Common myeloid progenitor, CD34-positive (primary cell): ENCODE measurements at regions not wholly inside any gene's neighbourhood (a gene's known extent, or its start where the extent isn't known, plus 50 kb on each side); places are given as distances from the start of the nearest gene placed in this dataset.
"Not testable (repeated sequence)": the region's sequence is repeated elsewhere in the genome, so short reads cannot be mapped to it uniquely, and the experiment has no call there.

Experiments
- CTCF ChIA-PET: fragments of 350-600 bp; sonication (Branson Sonifier 250); formaldehyde crosslinking; loops from one replicate; lab custom pipeline; 2021; ENCODE audit warnings: antibody characterized with exemption; lab: Charles Lee
- POLR2A ChIA-PET: fragments of 350-600 bp; sonication (Branson Sonifier 250); formaldehyde crosslinking; loops from one replicate; lab custom pipeline; 2021; ENCODE audit warnings: antibody characterized with exemption; lab: Charles Lee
- DNase-seq, 3 donors: peaks; one replicate each; pipeline versions ENCODE4 v3.0.0 to v3.0.0-alpha.2; 2013
- H3K27ac ChIP-seq, 2 experiments: 1 replicate in 1 of 2; 2 replicates in 1 of 2; pipeline ENCODE4 v1.7.0; 2013; ENCODE audit warnings: inconsistent platforms in 2 of 2, low read length in 2 of 2, mild to moderate bottlenecking in 2 of 2, low read depth in 1 of 2, moderate library complexity in 1 of 2; ENCODE audit not compliant: severe bottlenecking in 2 of 2, insufficient read depth in 1 of 2, poor library complexity in 1 of 2
- H3K27me3 ChIP-seq, 5 experiments: replicated peaks in 2 of 5; 1 replicate in 3 of 5; 2 replicates in 2 of 5; pipeline versions ENCODE4 v1.6.1 to v1.7.0; 2013; ENCODE audit warnings: low read length in 4 of 5, mild to moderate bottlenecking in 2 of 5, moderate library complexity in 2 of 5, inconsistent platforms in 1 of 5; ENCODE audit not compliant: insufficient read depth in 5 of 5, control insufficient read depth in 4 of 5
- H3K36me3 ChIP-seq, 4 experiments: 1 replicate in 2 of 4; 2 replicates in 2 of 4; pipeline versions ENCODE4 v1.6.1 to v1.7.0; 2013; ENCODE audit warnings: low read length in 3 of 4, control low read depth in 1 of 4, mild to moderate bottlenecking in 1 of 4; ENCODE audit not compliant: control insufficient read depth in 4 of 4, insufficient read depth in 4 of 4
- H3K4me1 ChIP-seq, 4 experiments: 1 replicate in 3 of 4; 2 replicates in 1 of 4; pipeline versions ENCODE4 v1.6.1 to v1.7.1; 2013; ENCODE audit warnings: low read length in 3 of 4, mild to moderate bottlenecking in 3 of 4, control low read depth in 1 of 4, inconsistent platforms in 1 of 4, moderate library complexity in 1 of 4; ENCODE audit not compliant: control insufficient read depth in 4 of 4, insufficient read depth in 4 of 4; ENCODE audit errors: control extremely low read depth in 1 of 4
- H3K4me3 ChIP-seq, 7 experiments: 1 replicate in 4 of 7; 2 replicates in 3 of 7; pipeline versions ENCODE4 v1.5.1 to v1.7.0; 2013; ENCODE audit warnings: mild to moderate bottlenecking in 7 of 7, low read length in 6 of 7, moderate library complexity in 6 of 7, inconsistent platforms in 2 of 7, low read depth in 2 of 7, control low read depth in 1 of 7; ENCODE audit not compliant: insufficient read depth in 4 of 7, control insufficient read depth in 1 of 7; ENCODE audit errors: extremely low read depth in 1 of 7
- H3K9me3 ChIP-seq, 5 experiments: 1 replicate in 4 of 5; 2 replicates in 1 of 5; pipeline versions ENCODE4 v1.6.1 to v1.7.1; 2013; ENCODE audit warnings: low read length in 4 of 5, mild to moderate bottlenecking in 2 of 5, inconsistent platforms in 1 of 5, low read depth in 1 of 5, moderate library complexity in 1 of 5; ENCODE audit not compliant: control insufficient read depth in 4 of 5, insufficient read depth in 2 of 5; ENCODE audit errors: control extremely low read depth in 1 of 5
- WGBS: methylation state at CpG from one replicate; pipeline ENCODE4 v1.1.5; 2013; ENCODE audit not compliant: insufficient coverage; 5-methylcytosine and 5-hydroxymethylcytosine counted together

DNA sequence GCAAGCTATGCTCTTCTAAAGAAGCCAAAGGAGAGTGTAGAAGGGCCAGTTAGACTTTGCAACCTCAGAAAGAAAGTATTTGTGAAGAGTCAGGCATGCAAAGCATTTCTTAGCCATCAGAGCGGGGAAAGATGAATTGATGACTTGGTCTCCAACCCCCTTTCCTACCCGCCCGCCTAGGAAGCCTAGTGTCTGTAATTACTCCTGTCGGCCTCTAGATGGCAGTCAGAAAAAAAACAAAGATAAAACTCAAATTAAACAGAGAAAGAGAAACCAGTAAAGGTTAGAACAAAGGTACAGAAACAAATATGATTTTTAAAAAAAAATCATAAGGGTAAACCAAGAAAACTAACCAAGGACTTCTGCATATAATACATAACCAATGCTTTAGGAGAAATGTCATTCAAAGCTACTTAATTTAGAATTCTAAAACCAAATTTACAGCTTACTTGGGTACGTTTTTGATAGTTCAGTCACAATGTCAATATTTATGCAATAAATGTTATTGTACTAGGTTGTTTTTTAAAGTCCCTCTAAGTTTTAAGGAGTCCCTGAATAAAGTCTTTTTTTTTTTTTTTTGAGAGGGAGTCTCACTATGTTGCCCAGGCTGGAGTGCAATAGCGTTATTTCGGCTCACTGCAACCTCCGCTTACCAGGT, 97.6 kb downstream of the LYZL1 start:
- no CpG with 5 or more reads among the region's 8 CpGs for WGBS
- H3K9me3 ChIP-seq = no peaks in the 10 kb centered on the region
- POLR2A ChIA-PET = interaction anchor here (0.6 kb wide), 1 partner anchor 57 kb away, joined by 3 read pairs; no protein-coding TSS in a partner anchor
- H3K27ac ChIP-seq = no peak overlapping the region
- CTCF ChIA-PET = interaction anchor here (0.7 to 2.1 kb wide), 10 partner anchors 9 to 321 kb away, joined by 3 to 6 read pairs (median 3); no protein-coding TSS in a partner anchor
- H3K27me3 ChIP-seq = no peaks in the 10 kb centered on the region
- DNase-seq = peak; percentile 33 to 68 (median 54)
- no peaks in the 10 kb centered on the region for H3K36me3 ChIP-seq
- no peak overlapping the region for H3K4me3 ChIP-seq
- H3K4me1 ChIP-seq = peaks cover 0 to 4% (median 0%) of the 10 kb centered on the region in 4 experiments

DNA sequence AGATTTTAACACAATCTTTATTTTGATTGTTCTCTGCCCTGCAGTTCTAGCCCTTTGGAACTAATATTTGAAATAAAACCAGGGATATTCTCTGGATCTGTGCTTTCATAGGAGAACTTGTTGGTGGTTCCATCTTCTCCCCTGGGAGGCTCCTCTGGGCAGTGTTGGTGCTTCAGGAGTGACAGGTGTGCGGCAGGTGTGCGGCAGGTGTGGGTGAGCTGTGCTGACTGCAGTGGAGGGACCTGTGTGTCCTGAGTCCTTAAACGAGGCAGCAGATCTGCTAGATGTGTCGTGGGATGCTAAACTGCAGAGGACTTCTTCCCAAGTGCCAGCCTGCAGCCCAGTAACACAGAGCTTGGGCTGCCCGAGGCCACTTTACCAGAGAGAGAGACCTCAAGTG, 98.4 kb downstream of the LYZL1 start:
- Histone ChIP-seq H3K27ac (no peak overlapping the region), H3K27me3 (no peaks in the 10 kb centered on the region), H3K4me3 (no peak overlapping the region), H3K4me1 (peaks cover 0 to 4% (median 0%) of the 10 kb centered on the region in 4 experiments), H3K9me3 (no peaks in the 10 kb centered on the region), H3K36me3 (no peaks in the 10 kb centered on the region)
- POLR2A ChIA-PET = no interaction called here
- CTCF ChIA-PET = interaction anchor here (0.7 to 1.5 kb wide), 3 partner anchors 12 to 104 kb away, joined by 3 to 4 read pairs (median 4); no protein-coding TSS in a partner anchor
- WGBS = 87% methylated on average over 5 of the region's 5 CpGs
- no peak for DNase-seq

DNA sequence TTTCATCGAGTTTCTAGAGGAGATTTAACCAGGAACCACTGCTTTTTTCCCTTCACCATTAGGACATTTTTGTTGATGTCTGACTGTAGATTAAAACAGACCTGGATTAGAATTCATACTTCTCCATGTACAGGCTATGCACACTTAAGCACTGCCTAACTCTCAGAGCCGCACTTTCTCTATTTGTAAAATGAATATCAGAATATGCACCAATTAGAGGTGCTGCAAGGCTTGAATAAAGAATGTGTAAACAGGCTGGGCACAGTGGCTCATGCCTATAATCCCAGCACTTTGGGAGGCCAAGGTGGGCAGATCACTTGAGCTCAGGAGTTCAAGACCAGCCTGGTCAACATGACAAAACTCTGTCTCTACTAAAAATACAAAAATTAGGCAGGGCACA, 99.2 kb downstream of the LYZL1 start:
- H3K27me3 ChIP-seq, H3K9me3 ChIP-seq, POLR2A ChIA-PET, H3K4me1 ChIP-seq, DNase-seq, H3K4me3 ChIP-seq, H3K36me3 ChIP-seq, H3K27ac ChIP-seq: not testable (repeated sequence)
- WGBS = no CpG with 5 or more reads among the region's 2 CpGs
- CTCF ChIA-PET = interaction anchor here (0.8 to 1.5 kb wide), 3 partner anchors 12 to 29 kb away, joined by 3 to 4 read pairs (median 3); no protein-coding TSS in a partner anchor

DNA sequence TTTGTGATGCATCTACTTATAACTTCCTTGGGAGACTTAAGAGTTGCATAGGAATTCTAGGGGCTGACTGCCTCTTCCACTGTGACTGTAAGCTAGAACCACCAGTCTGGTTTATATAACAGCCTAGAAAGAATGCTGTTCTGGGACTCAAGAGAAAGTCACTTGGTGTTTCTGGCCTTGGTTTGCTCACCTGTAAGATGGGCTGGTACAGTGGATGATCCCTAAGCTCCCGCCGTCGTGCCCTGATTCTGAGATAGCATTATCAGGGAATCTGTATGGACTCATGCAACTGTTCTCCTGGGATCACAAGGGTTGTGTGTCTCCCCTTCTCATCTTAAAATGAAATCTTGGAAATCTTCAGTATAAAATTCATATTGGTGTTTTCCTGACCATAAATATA, 100.6 kb downstream of the LYZL1 start:
- Histone ChIP-seq H3K4me3 (no peak overlapping the region), H3K36me3 (no peaks in the 10 kb centered on the region), H3K27ac (no peak overlapping the region), H3K27me3 (no peaks in the 10 kb centered on the region), H3K9me3 (no peaks in the 10 kb centered on the region), H3K4me1 (no peaks in the 10 kb centered on the region)
- 100% methylated on average over 3 of the region's 3 CpGs for WGBS
- ChIA-PET CTCF (interaction anchor here (0.6 to 1.5 kb wide), 5 partner anchors 10 to 725 kb away, joined by 3 to 4 read pairs (median 3); no protein-coding TSS in a partner anchor), POLR2A (no interaction called here)
- DNase-seq = no peak

DNA sequence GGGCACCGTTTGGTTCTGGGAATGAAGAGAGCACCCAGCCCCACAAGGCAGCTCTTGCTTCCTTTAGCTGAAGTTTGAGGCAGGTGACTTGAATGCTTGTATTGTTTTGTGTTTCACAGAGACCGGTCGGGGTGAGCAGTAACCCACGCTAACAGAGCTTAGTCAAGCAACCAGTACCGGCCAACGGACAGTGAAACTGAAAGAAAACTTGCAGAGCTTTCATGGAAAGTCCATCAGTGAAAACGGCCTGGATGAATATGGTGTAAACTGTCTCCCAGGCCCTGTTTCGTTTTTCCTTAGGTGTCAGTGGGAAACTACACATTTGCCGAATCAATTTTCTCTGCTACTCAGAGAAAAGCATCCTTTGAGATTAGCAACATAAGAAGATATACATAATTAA, 101.1 kb downstream of the LYZL1 start:
- no peak overlapping the region for H3K4me3 ChIP-seq
- no peaks in the 10 kb centered on the region for H3K36me3 ChIP-seq
- WGBS = 86% methylated on average over 6 of the region's 9 CpGs
- no peaks in the 10 kb centered on the region for H3K4me1 ChIP-seq
- H3K9me3 ChIP-seq = no peaks in the 10 kb centered on the region
- H3K27me3 ChIP-seq = no peaks in the 10 kb centered on the region
- no peak for DNase-seq
- POLR2A ChIA-PET = no interaction called here
- CTCF ChIA-PET = interaction anchor here (0.6 to 1.5 kb wide), 5 partner anchors 13 to 726 kb away, joined by 3 to 4 read pairs (median 3); no protein-coding TSS in a partner anchor
- no peak overlapping the region for H3K27ac ChIP-seq

DNA sequence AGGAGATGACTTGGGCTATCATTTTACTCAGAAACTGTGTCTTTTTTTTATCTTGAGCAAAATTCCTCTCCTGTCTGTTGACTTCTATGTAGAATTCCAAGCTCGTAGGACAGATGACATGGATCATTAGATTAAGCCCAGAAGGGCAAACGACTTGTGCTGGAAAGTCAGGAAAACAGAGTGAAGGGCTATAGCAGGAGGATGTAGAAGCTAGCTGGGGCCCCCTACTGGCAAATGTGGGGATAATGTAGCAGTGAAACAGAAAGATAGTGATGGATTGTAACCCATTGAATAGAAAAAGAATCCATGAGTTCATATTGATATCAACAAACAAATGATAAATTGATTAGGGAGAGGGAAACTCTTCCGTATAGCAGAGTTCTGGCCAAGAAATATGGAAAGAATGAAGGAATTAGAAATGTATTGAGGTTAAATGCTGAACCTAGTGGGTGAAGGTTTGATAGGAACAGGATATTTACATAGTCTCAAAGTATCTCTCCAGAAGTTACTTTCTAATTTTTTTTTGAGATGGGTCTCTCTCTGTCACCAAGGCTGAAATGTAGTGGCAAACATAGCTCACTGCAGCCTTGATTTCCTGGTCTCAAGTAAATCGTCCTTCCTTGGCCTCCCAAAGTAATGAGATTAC, 103.6 kb downstream of the LYZL1 start:
- CTCF ChIA-PET = interaction anchor here (0.6 to 2.7 kb wide), 14 partner anchors 9 to 728 kb away, joined by 3 to 14 read pairs (median 4); no protein-coding TSS in a partner anchor
- Histone ChIP-seq H3K4me3 (no peak overlapping the region), H3K27ac (no peak overlapping the region), H3K4me1 (no peaks in the 10 kb centered on the region), H3K27me3 (no peaks in the 10 kb centered on the region), H3K36me3 (no peaks in the 10 kb centered on the region), H3K9me3 (no peaks in the 10 kb centered on the region)
- peak; percentile 25 to 41 (median 32) for DNase-seq
- POLR2A ChIA-PET = no interaction called here
- WGBS = 42% methylated on average over 2 of the region's 4 CpGs
